Fibroblast of skin of abdomen (primary cell): ENCODE measurements at regions not wholly inside any gene's neighbourhood (a gene's known extent, or its start where the extent isn't known, plus 50 kb on each side); places are given as distances from the start of the nearest gene placed in this dataset.

Source experiments
- DNase-seq: peaks from one replicate; pipeline ENCODE4 v3.0.0-alpha.2; 2013

- no peak for DNase-seq
Measured at GRCh38 chr13:95502216-95502615, 50.3 kb upstream of the CLDN10 start.
